Muscle of leg (tissue), 3 donors: ENCODE measurements at regions not wholly inside any gene's neighbourhood (a gene's known extent, or its start where the extent isn't known, plus 50 kb on each side); places are given as distances from the start of the nearest gene placed in this dataset.
"Not testable (repeated sequence)": the region's sequence is repeated elsewhere in the genome, so short reads cannot be mapped to it uniquely, and the experiment has no call there.

Experiments
- DNase-seq: peaks from one replicate; pipeline ENCODE4 v3.0.0; 2013
- H3K27ac ChIP-seq: one replicate; pipeline ENCODE4 v1.5.1; 2013; ENCODE audit warnings: mild to moderate bottlenecking, low read length, control low read depth
- H3K27me3 ChIP-seq: one replicate; pipeline ENCODE4 v1.6.1; 2013; ENCODE audit warnings: low read length; ENCODE audit not compliant: control insufficient read depth, insufficient read depth
- H3K36me3 ChIP-seq: one replicate; pipeline ENCODE4 v1.6.1; 2013; ENCODE audit warnings: low read length; ENCODE audit not compliant: control insufficient read depth, insufficient read depth
- H3K4me1 ChIP-seq: one replicate; pipeline ENCODE4 v1.6.1; 2013; ENCODE audit warnings: low read length; ENCODE audit not compliant: control insufficient read depth, insufficient read depth
- H3K4me3 ChIP-seq: one replicate; pipeline ENCODE4 v1.5.1; 2013; ENCODE audit warnings: low read length, control low read depth
- H3K9me3 ChIP-seq: replicated peaks from 2 replicates; pipeline ENCODE4 v1.6.1; 2013; ENCODE audit warnings: low read depth, low read length; ENCODE audit not compliant: control insufficient read depth
- WGBS: methylation state at CpG from one replicate; pipeline ENCODE4 v1.1.5; 2013; ENCODE audit warnings: missing lambda C conversion rate; ENCODE audit not compliant: insufficient coverage; 5-methylcytosine and 5-hydroxymethylcytosine counted together

- WGBS = 17% methylated on average over 1 of the region's 4 CpGs
- no peaks in the 10 kb centered on the region for H3K36me3 ChIP-seq
- H3K9me3 ChIP-seq = peaks cover 2% of the 10 kb centered on the region
- H3K27ac ChIP-seq = no peak overlapping the region
- H3K27me3 ChIP-seq = no peaks in the 10 kb centered on the region
- DNase-seq = no peak
- no peak overlapping the region for H3K4me3 ChIP-seq
- no peaks in the 10 kb centered on the region for H3K4me1 ChIP-seq
Measured at GRCh38 chr18:70577023-70577420, 288.2 kb downstream of the SOCS6 start.

GRCh38 chr18:70576276-70577022 is 287.6 kb downstream of the SOCS6 start:
- H3K27me3 ChIP-seq = no peaks in the 10 kb centered on the region
- whole genome bisulfite sequencing = 40% methylated on average over 2 of the region's 9 CpGs
- no peaks in the 10 kb centered on the region for H3K4me1 ChIP-seq
- H3K36me3 ChIP-seq = no peaks in the 10 kb centered on the region
- no peak for DNase-seq
- H3K4me3 ChIP-seq = no peak overlapping the region
- no peak overlapping the region for H3K27ac ChIP-seq
- peaks cover 2% of the 10 kb centered on the region for H3K9me3 ChIP-seq

DNA sequence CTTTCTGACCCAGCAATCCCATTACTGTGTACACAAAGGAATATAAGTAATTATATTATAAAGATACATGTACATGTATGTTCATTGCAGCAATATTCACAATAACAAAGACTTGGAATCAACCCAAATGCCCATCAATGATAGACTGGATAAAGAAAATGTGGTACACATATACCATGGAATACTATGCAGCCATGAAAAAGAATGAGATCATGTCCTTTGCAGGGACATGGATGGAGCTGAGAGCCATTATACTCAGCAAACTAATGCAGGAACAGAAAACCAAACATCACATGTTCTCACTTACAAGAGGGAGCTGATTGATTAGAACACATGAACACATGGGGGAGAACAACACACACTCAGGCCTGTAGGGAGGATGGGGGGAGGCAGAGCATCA is 286.1 kb downstream of the SOCS6 start:
- not testable (repeated sequence) for H3K36me3 ChIP-seq, DNase-seq, H3K9me3 ChIP-seq, H3K27me3 ChIP-seq, H3K4me1 ChIP-seq, H3K4me3 ChIP-seq, H3K27ac ChIP-seq

DNA sequence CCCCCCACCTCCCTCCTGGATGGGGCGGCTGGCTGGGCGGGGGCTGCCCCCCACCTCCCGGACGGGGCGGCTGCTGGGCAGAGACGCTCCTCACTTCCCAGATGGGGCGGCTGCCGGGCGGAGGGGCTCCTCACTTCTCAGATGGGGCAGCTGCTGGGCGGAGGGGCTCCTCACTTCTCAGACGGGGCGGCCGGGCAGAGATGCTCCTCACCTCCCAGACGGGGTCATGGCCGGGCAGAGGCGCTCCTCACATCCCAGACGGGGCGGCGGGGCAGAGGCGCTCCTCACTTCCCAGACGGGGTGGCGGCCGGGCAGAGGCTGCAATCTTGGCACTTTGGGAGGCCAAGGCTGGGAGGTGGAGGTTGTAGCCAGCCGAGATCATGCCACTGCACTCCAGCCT is 280.8 kb downstream of the SOCS6 start:
- 87% methylated on average over 10 of the region's 24 CpGs for WGBS
- H3K4me3 ChIP-seq, H3K4me1 ChIP-seq, H3K27me3 ChIP-seq, H3K9me3 ChIP-seq, H3K36me3 ChIP-seq, DNase-seq, H3K27ac ChIP-seq: not testable (repeated sequence)

GRCh38 chr18:70559446-70559845 is 270.6 kb downstream of the SOCS6 start:
- WGBS = 60% methylated on average over 1 of the region's 2 CpGs

DNA sequence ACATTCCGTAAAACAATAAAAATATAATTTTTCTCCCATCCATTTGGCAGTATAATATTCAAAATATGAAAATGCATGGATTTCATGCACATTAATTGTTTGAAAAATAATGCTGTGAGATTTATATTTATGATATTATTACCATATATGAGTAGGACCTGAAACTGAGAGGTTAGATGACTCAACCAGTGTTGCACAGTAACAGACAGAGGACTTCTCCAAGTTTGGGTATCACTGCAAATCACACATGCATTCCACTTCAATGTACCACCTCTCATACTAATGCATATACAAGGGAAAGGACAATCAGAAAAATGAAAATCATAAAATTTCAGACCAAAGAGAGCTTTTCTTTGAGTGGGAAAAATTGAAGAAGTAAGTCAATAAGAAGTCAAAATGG is 269.5 kb downstream of the SOCS6 start:
- Histone ChIP-seq H3K4me1 (no peaks in the 10 kb centered on the region), H3K4me3 (no peak overlapping the region), H3K36me3 (no peaks in the 10 kb centered on the region), H3K27me3 (no peaks in the 10 kb centered on the region), H3K9me3 (no peaks in the 10 kb centered on the region), H3K27ac (no peak overlapping the region)
- no CpG with 5 or more reads among the region's 1 CpG for WGBS
- no peak for DNase-seq

More at GRCh38 chr18:70559446-70559845, 270.6 kb downstream of the SOCS6 start:
- H3K4me1 ChIP-seq = no peaks in the 10 kb centered on the region
- H3K36me3 ChIP-seq = no peaks in the 10 kb centered on the region
- no peaks in the 10 kb centered on the region for H3K9me3 ChIP-seq
- no peak overlapping the region for H3K4me3 ChIP-seq
- H3K27me3 ChIP-seq = no peaks in the 10 kb centered on the region
- no peak for DNase-seq
- no peak overlapping the region for H3K27ac ChIP-seq

DNA sequence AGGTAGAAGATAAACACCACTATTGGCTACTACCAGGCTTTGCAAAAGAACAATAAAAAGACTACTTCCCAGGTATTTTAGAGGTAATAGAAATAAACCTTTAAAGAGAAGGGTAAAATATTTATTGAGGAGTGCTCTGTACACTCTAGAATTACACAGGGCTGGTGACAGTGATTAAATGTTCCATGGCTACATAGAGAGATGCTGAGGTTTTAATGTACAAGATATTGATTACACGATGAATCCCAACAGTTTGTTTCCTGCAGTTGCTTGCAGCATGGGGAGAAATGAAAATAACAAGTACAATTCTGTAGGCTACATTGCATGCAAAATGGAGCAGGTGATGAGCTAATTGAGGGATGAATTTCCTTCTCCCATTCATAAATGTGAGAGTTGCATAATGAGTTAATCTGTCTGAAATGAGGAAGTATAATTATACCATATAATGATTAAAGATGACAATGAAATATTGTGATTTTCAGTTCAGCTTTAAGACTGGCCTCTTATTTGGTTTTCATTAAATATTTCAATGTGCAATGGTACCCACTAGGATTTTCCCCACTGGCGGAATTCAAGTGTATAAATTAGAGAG is 266.1 kb downstream of the SOCS6 start:
- H3K36me3 ChIP-seq = no peaks in the 10 kb centered on the region
- DNase-seq = no peak
- no peak overlapping the region for H3K4me3 ChIP-seq
- H3K27ac ChIP-seq = no peak overlapping the region
- H3K4me1 ChIP-seq = no peaks in the 10 kb centered on the region
- no peaks in the 10 kb centered on the region for H3K27me3 ChIP-seq
- no peaks in the 10 kb centered on the region for H3K9me3 ChIP-seq
- 60% methylated on average over 1 of the region's 2 CpGs for WGBS

- no peak for DNase-seq
- Histone ChIP-seq H3K9me3 (no peaks in the 10 kb centered on the region), H3K27me3 (no peaks in the 10 kb centered on the region), H3K27ac (no peak overlapping the region), H3K36me3 (no peaks in the 10 kb centered on the region), H3K4me1 (no peaks in the 10 kb centered on the region), H3K4me3 (no peak overlapping the region)
- WGBS = 50% methylated on average over 2 of the region's 3 CpGs
Measured at GRCh38 chr18:70553936-70554260, 265.1 kb downstream of the SOCS6 start.

GRCh38 chr18:70553245-70553935 is 264.5 kb downstream of the SOCS6 start:
- no peak for DNase-seq
- H3K27ac ChIP-seq = no peak overlapping the region
- WGBS = 31% methylated on average over 6 of the region's 10 CpGs
- H3K4me3 ChIP-seq = no peak overlapping the region
- H3K4me1 ChIP-seq = no peaks in the 10 kb centered on the region
- H3K36me3 ChIP-seq = no peaks in the 10 kb centered on the region
- no peaks in the 10 kb centered on the region for H3K27me3 ChIP-seq
- no peaks in the 10 kb centered on the region for H3K9me3 ChIP-seq

GRCh38 chr18:70536370-70537062 is 247.7 kb downstream of the SOCS6 start:
- H3K27ac ChIP-seq = no peak overlapping the region

More at GRCh38 chr18:70536370-70537062, 247.7 kb downstream of the SOCS6 start:
- Histone ChIP-seq H3K27me3 (no peaks in the 10 kb centered on the region), H3K9me3 (no peaks in the 10 kb centered on the region), H3K4me3 (no peak overlapping the region), H3K36me3 (no peaks in the 10 kb centered on the region), H3K4me1 (no peaks in the 10 kb centered on the region)
- no CpG with 5 or more reads among the region's 6 CpGs for WGBS
- DNase-seq = no peak
